ENCODE measurements at regions not wholly inside any gene's neighbourhood (a gene's known extent, or its start where the extent isn't known, plus 50 kb on each side); places are given as distances from the start of the nearest gene placed in this dataset.
"Not testable (repeated sequence)": the region's sequence is repeated elsewhere in the genome, so short reads cannot be mapped to it uniquely, and the experiment has no call there.

DNA sequence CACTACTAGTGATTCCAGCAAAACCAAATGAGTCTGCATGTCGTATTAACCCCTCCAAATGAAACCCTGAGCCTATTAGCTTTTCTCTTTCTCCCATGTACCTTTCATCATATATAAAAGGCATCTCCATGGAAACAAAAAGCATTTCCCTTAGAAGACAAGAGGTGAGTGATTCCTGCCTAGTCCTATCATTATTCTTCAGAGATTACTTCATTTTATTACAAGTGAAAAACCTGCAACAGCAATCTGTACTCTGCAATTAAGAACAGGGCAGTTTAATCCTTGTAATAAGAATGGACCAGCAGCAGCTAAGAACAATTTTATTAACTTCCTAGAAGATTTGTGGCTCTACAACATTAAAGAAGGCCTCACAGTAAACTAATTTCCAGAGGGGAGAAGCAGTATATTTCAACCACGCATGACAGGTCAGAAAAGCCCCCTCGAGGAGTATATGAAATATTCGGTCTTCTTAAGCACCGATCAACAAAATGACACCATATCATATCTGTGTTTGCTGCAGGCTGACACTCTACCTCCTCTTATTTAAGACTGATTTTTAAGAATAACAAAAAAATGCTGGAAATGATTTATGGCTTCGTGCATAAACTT, 132.3 kb upstream of the TFPI start:
- peak in 1 of 2 experiments; percentile 4 for DNase-seq

GRCh38 chr2:187687585-187687984, 133.3 kb upstream of the TFPI start:
- DNase-seq, result no peak

GRCh38 chr2:187689372-187689771, 135.1 kb upstream of the TFPI start:
- DNase-seq, result no peak

DNA sequence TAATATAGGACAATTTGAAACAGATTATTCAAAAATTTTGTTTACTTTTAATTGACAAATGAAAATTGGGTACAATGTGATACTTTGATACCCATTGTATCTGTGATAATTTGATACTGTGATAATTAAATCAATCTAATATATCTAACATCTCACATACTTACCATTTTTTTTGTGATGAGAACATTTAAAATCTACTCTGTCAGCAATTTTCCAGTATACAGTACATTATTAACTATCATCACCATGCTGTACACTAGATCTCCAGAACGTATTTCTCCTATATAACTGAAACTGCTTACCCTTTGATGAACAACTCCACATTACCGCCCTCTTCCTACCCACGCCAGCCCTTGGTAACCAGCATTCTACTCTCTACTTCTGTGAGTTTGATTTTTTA, 139.7 kb upstream of the TFPI start:
- DNase-seq, result no peak

GRCh38 chr2:187696644-187697043, 142.4 kb upstream of the TFPI start:
- DNase-seq, result not testable (repeated sequence)

- no peak for DNase-seq
Measured at GRCh38 chr2:187698374-187699110, 144.3 kb upstream of the TFPI start.

- DNase-seq, result no peak
Measured at GRCh38 chr2:187702157-187702556, 147.9 kb upstream of the TFPI start.

DNA sequence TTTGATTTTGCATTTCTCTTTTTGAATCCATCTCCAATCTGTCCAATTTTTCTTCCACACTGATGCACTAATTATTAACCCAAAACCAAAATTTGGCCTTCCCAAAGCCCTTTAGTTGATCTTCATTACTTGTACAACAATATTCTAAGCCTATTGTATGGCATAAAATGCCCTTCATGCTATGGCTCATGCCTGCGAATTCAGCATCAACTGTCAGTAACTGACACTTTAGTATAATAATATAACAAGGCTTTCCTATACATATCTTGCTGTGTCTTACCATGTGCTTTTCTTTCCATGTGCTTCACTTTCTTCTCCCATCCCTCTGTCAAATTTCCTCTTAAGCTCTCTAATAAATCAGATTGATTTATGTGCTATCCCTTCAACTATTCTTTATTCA, 154.0 kb upstream of the TFPI start:
- no peak for DNase-seq

- no peak for DNase-seq
Measured at GRCh38 chr2:187709065-187709464, 154.8 kb upstream of the TFPI start.

DNA sequence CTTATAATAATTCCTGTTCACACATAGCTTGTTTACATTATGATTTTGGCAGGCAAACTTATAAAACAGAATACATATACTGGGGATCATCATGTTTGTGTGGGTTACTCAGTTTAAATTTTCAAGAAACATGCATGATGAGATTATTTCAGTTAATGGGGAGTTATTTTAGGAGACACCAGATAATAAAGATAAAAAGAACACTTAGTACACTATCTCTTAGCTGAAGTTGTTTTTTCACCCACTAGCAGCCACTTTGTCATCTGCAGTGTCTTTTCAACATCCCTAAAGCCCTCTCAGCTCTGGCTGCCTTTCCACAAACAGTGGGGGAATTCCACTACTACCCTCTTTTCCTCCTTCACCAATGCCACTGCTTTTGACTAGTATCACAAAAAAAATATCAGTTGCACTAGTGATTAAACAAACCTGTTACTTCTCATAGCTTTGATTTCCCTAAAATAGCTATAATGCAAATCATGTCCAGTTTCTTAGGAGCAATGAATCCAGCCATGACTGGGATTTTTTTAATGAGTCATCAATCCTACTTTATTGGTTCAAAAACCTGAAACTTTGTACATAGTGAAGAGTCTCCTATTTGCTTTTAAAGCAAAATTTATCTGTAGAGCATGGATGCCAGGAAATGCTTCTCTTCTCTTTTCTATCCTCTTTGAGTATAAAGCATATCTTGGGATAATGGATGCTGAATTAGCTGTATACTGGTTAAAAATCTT, 156.7 kb upstream of the TFPI start:
- no peak for DNase-seq

DNA sequence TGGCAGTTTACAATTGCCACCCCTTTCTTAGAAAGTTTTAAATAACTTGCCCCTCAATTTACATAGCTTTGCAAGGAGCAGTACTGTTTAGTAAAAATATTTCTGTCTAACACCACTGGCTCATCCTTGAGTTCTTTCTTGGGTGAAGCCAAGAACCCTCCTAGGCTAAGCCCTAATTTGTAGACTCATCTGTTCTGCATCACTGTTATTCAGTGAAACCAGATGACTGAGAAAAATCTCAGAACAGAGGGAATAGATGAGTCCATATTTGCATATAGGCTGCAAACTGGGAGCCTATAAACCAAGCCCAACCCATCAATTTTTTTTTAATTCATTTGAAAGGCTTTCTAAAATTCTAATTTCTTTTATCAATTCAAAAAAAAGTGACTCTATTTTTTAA, 161.4 kb upstream of the TFPI start:
- DNase-seq, result no peak

- DNase-seq, result no peak
Measured at GRCh38 chr2:187716301-187716700, 162.1 kb upstream of the TFPI start.

- DNase-seq, result no peak
Measured at GRCh38 chr2:187718092-187718491, 163.9 kb upstream of the TFPI start.

- DNase-seq, result no peak
Measured at GRCh38 chr2:187719510-187719909, 165.3 kb upstream of the TFPI start.

GRCh38 chr2:187748958-187749357, 194.7 kb upstream of the TFPI start:
- DNase-seq, result no peak

GRCh38 chr2:187749804-187750431, 195.7 kb upstream of the TFPI start:
- no peak for DNase-seq

GRCh38 chr2:187768995-187769394, 214.8 kb upstream of the TFPI start:
- no peak for DNase-seq

DNA sequence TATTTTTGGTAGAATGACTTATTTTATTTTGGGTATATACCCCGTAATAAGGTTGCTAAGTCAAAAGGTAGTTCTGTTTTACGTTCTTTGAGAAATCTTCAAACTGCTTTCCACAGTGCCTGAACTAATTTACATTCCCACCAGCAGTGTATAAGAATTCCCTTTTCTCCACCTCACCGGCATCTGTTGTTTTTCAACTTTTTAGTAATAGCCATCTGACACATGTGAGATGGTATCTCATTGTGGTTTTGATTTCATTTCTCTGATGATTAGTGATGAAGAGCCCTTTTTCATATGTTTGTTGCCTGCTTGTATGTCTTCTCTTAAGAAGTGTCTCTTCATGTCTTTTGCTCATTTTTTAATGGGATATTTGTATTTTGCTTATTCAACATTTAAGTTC, 215.2 kb upstream of the TFPI start:
- no peak for DNase-seq

DNA sequence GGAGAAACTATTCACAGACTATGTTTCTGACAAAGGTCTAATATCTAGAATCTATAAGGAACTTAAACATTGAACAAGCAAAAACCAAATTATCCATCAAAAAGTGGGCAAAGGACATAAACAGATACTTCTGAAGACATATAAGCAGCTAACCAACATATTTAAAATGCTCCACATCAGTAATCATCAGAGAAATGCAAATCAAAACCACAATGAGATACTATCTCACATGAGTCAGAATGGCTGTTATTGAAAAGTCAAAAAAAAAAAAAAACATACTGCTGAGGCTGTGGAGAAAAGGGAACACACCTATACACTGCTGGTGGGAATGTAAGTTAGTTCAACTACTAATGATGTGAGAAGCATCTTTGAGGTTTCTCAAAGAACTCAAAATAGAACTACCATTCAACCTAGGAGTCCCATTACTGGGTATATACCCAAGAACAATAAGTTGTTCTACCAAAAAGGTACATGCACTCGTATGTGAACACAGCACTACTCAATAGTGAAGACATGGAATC, 220.4 kb upstream of the TFPI start:
- no peak for DNase-seq

GRCh38 chr2:187775196-187775595, 221.0 kb upstream of the TFPI start:
- no peak for DNase-seq

DNA sequence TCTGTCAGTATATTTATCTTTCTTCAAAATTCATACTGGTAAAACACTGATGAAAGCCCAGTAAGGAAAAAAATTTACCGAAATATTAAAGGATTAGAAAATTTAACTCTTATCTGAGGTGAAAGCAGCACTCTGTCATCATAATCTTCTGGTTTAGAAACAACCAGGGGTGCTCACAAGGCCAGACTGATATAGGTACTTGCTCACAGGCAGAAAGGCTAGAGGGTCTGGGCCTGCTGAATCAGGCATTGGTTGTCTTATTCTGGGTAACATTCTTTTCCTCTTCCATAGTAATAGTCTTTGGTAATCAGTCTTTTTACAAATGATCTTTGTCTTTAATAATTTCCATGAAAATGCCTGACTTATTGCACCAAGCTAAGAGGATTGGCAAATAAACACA, 221.4 kb upstream of the TFPI start:
- no peak for DNase-seq

DNA sequence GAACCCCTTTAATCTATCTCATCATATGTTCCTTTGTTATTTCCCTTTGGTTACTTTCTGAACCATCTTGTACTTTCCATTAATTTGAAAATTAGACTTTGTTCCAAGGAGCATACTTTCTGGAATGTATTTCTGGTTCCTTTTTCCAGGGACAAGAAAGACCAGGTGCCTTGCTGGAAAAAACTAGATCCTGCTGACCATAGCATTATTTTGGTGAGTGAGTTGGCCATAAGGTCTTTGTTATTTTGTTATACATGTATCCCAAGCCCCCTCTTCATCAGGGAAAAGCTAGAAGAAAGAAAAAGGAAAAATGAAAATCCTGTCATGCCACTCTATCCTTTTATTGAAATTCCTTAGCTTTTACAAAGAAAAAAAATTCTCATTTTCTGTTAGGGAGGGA, 228.1 kb upstream of the TFPI start:
- DNase-seq, result no peak

GRCh38 chr2:187783446-187783845, 229.2 kb upstream of the TFPI start:
- DNase-seq, result no peak
